Endothelial cell of umbilical vein (primary cell): ENCODE measurements at regions not wholly inside any gene's neighbourhood (a gene's known extent, or its start where the extent isn't known, plus 50 kb on each side); places are given as distances from the start of the nearest gene placed in this dataset.

Experiments used
- BruUV-seq: library from RNA; stranded (reverse); fragments of 400-500 nt; replicated peaks from 2 replicates; lab custom pipeline; 2021; lab: Mats Ljungman, UMichigan
- CTCF ChIA-PET: fragments of 300-600, 350-600 bp; sonication (Branson Sonifier 250); formaldehyde crosslinking; loops from one replicate; lab custom pipeline; 2021; ENCODE audit warnings: antibody characterized with exemption, inconsistent platforms; lab: Charles Lee
- POLR2A ChIA-PET: fragments of 300-600, 350-600 bp; sonication (Branson Sonifier 250); formaldehyde crosslinking; loops from one replicate; lab custom pipeline; 2021; ENCODE audit warnings: antibody characterized with exemption, inconsistent platforms; lab: Charles Lee
- DNase-seq: peaks from one replicate; pipeline ENCODE4 v3.0.0-alpha.2; 2011; ENCODE audit warnings: low read depth, low spot score
- FAIRE-seq: peaks from 2 replicates; lab custom pipeline; 2011; peaks lifted over from hg19 to GRCh38; lab: Jason Lieb, UNC
- H2AFZ ChIP-seq: 2 replicates; pipeline ENCODE4 v1.6.0; 2012; ENCODE audit warnings: low read depth, low read length, control low read depth, inconsistent platforms
- H3K27ac ChIP-seq: 2 replicates; pipeline ENCODE4 v1.5.1; 2011; ENCODE audit warnings: low read depth, mild to moderate bottlenecking, control low read depth, low read length, moderate library complexity; ENCODE audit not compliant: insufficient read depth
- H3K27me3 ChIP-seq, 2 experiments: 2 replicates each; pipeline versions ENCODE4 v1.6.0 to v1.6.1; 2011; ENCODE audit warnings: low read length in 2 of 2, mixed read lengths in 1 of 2; ENCODE audit not compliant: control insufficient read depth in 2 of 2, insufficient read depth in 2 of 2
- H3K36me3 ChIP-seq, 2 experiments: 2 replicates in 1 of 2; 3 replicates in 1 of 2; pipeline ENCODE4 v1.5.1; 2011; ENCODE audit warnings: low read length in 2 of 2, mild to moderate bottlenecking in 1 of 2, moderate library complexity in 1 of 2; ENCODE audit not compliant: control insufficient read depth in 2 of 2, insufficient read depth in 2 of 2; ENCODE audit errors: extremely low read depth in 1 of 2
- H3K4me1 ChIP-seq: 3 replicates; pipeline ENCODE4 v1.5.1; 2011; ENCODE audit warnings: mild to moderate bottlenecking, low read length; ENCODE audit not compliant: control insufficient read depth, insufficient read depth; ENCODE audit errors: extremely low read depth
- H3K4me2 ChIP-seq: 2 replicates; pipeline ENCODE4 v1.6.1; 2011; ENCODE audit warnings: low read length, control low read depth, mixed read lengths; ENCODE audit not compliant: insufficient read depth
- H3K4me3 ChIP-seq, 3 experiments: fragments of 200-600 bp in 1 of 3; sonication (generic), shearing (Covaris generic) in 1 of 3; replicated peaks in 1 of 3; 2 replicates each; pipeline ENCODE4 v1.5.1; 2011 to 2016; ENCODE audit warnings: control low read depth in 3 of 3, low read length in 3 of 3, mild to moderate bottlenecking in 2 of 3, inconsistent platforms in 1 of 3, low read depth in 1 of 3, moderate library complexity in 1 of 3; ENCODE audit not compliant: insufficient read depth in 1 of 3
- H3K79me2 ChIP-seq: 2 replicates; pipeline ENCODE4 v1.6.0; 2012; ENCODE audit warnings: low read length, inconsistent platforms; ENCODE audit not compliant: control insufficient read depth, insufficient read depth
- H3K9ac ChIP-seq: replicated peaks from 2 replicates; pipeline ENCODE3; 2011; ENCODE audit warnings: low read length, control low read depth; ENCODE audit not compliant: insufficient read depth; ENCODE audit errors: extremely low read depth
- H3K9me1 ChIP-seq: replicated peaks from 3 replicates; pipeline ENCODE4 v1.6.0; 2011; ENCODE audit warnings: mild to moderate bottlenecking, low read length; ENCODE audit not compliant: control insufficient read depth, insufficient read depth; ENCODE audit errors: extremely low read depth
- H3K9me3 ChIP-seq: replicated peaks from 2 replicates; pipeline ENCODE4 v1.5.1; 2012; ENCODE audit warnings: low read length, inconsistent platforms; ENCODE audit not compliant: control insufficient read depth, insufficient read depth
- H4K20me1 ChIP-seq: replicated peaks from 2 replicates; pipeline ENCODE3; 2011; ENCODE audit warnings: mild to moderate bottlenecking, low read length; ENCODE audit not compliant: control insufficient read depth, insufficient read depth; ENCODE audit errors: extremely low read depth
- EZH2 ChIP-seq: IDR thresholded peaks from 2 replicates; pipeline ENCODE4 v1.6.1; 2012; ENCODE audit warnings: borderline replicate concordance, low read depth, mild to moderate bottlenecking, moderate library complexity, low read length, inconsistent platforms; ENCODE audit not compliant: severe bottlenecking
- FOS ChIP-seq: IDR thresholded peaks from 2 replicates; pipeline ENCODE4 v1.6.1; 2011; ENCODE audit warnings: mild to moderate bottlenecking, low read length, moderate library complexity, borderline replicate concordance; ENCODE audit not compliant: insufficient read depth
- GATA2 ChIP-seq: IDR thresholded peaks from 2 replicates; pipeline ENCODE4 v1.7.0; 2011; ENCODE audit warnings: low read depth, mild to moderate bottlenecking, moderate library complexity, mixed read lengths, low read length; ENCODE audit not compliant: insufficient read length, insufficient read depth
- JUN ChIP-seq: IDR thresholded peaks from 2 replicates; pipeline ENCODE4 v1.6.1; 2011; ENCODE audit warnings: borderline replicate concordance, low read depth; ENCODE audit not compliant: insufficient read length, insufficient read depth
- MYC ChIP-seq: IDR thresholded peaks from one replicate; pipeline ENCODE4 v1.6.1; 2011; ENCODE audit warnings: mild to moderate bottlenecking, low read depth, low read length
- POLR2A ChIP-seq: IDR thresholded peaks from 2 replicates; pipeline ENCODE4 v1.6.1; 2012; ENCODE audit warnings: low read depth, mild to moderate bottlenecking, control low read depth, low read length
- POLR2AphosphoS5 ChIP-seq: IDR thresholded peaks from 2 replicates; pipeline ENCODE4 v1.6.1; 2012; ENCODE audit warnings: low read depth, mild to moderate bottlenecking, control low read depth, low read length, moderate library complexity; ENCODE audit not compliant: insufficient read depth
- dilution Hi-C: fragments of 300-500 bp; cut with MboI; formaldehyde crosslinking; loops from one replicate; pipeline ENCODE4 v1.15.0; 2019; ENCODE audit warnings: low sequenced_read_pairs; ENCODE audit not compliant: extremely low pct_ligation_motif_present
- intact Hi-C: fragments of 100-400 bp; cut with micrococcal nuclease; formaldehyde crosslinking; loops from one replicate; pipeline ENCODE4 v1.10.0; 2022
- TF ChIP-seq, protein P1 (sequence below), 2 donors: IDR thresholded peaks; 1 replicate in 1 of 2; 2 replicates in 1 of 2; pipeline ENCODE4 v1.5.1; 2011; ENCODE audit warnings: low read length in 2 of 2, mild to moderate bottlenecking in 2 of 2, moderate library complexity in 2 of 2, control low read depth in 1 of 2, inconsistent platforms in 1 of 2, low read depth in 1 of 2; ENCODE audit not compliant: insufficient read depth in 1 of 2; ENCODE audit errors: extremely low read depth in 1 of 2
- TF ChIP-seq, protein P2 (sequence below): IDR thresholded peaks from 2 replicates; pipeline ENCODE4 v1.6.1; 2011; ENCODE audit not compliant: insufficient read depth, insufficient read length

DNA sequence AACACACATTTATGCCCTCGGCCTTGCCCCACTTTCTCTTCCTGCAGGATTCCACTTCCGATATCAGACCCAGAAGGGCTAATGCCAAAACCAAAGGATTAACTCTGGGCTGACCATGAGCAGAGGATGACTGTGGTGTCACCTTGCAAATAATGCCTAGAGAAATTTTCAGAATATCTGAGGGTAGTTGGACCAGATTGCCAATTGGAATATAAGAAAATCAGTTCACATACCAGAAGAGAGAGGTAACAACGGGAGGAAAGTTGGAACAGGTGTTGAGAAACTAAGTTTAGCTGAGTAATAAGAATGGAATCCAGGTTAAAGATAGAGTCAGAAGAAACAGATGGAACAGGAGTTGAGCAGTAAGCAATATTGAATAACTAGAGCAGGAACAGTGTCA, 232.7 kb upstream of the UBE2E3 start:
- H4K20me1 ChIP-seq: no peaks in the 10 kb centered on the region
- TF ChIP-seq JUN (no peak), POLR2AphosphoS5 (no peak), EZH2 (no peak), GATA2 (no peak), POLR2A (no peak), FOS (no peak), MYC (no peak)
- TF ChIP-seq, protein P1, sequence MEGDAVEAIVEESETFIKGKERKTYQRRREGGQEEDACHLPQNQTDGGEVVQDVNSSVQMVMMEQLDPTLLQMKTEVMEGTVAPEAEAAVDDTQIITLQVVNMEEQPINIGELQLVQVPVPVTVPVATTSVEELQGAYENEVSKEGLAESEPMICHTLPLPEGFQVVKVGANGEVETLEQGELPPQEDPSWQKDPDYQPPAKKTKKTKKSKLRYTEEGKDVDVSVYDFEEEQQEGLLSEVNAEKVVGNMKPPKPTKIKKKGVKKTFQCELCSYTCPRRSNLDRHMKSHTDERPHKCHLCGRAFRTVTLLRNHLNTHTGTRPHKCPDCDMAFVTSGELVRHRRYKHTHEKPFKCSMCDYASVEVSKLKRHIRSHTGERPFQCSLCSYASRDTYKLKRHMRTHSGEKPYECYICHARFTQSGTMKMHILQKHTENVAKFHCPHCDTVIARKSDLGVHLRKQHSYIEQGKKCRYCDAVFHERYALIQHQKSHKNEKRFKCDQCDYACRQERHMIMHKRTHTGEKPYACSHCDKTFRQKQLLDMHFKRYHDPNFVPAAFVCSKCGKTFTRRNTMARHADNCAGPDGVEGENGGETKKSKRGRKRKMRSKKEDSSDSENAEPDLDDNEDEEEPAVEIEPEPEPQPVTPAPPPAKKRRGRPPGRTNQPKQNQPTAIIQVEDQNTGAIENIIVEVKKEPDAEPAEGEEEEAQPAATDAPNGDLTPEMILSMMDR (IDR thresholded peaks at IDR 0.05; ENCODE audit: extremely low read depth in 1 of 2, insufficient read depth in 1 of 2, low read depth in 1 of 2, low read length in 2 of 2): no peak
- TF ChIP-seq, protein P2, sequence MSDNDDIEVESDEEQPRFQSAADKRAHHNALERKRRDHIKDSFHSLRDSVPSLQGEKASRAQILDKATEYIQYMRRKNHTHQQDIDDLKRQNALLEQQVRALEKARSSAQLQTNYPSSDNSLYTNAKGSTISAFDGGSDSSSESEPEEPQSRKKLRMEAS: no peak
- BruUV-seq: no TSS peak
- DNase-seq (no peak), FAIRE-seq (no peak)
- dilution Hi-C loops: no loop called here
- ChIA-PET POLR2A (no interaction called here), CTCF (no interaction called here)
- no peaks in the 10 kb centered on the region for H3K4me1 ChIP-seq
- no peaks in the 10 kb centered on the region for H3K79me2 ChIP-seq
- H3K4me2 ChIP-seq: no peak overlapping the region
- intact Hi-C loops: no loop called here
- no peak overlapping the region for H3K9ac ChIP-seq
- no peaks in the 10 kb centered on the region for H3K9me3 ChIP-seq
- no peaks in the 10 kb centered on the region for H3K27me3 ChIP-seq
- no peaks in the 10 kb centered on the region for H3K36me3 ChIP-seq
- H2AFZ ChIP-seq: no peak overlapping the region
- no peak overlapping the region for H3K27ac ChIP-seq
- no peak overlapping the region for H3K4me3 ChIP-seq
- H3K9me1 ChIP-seq: no peaks in the 10 kb centered on the region
